DMS153 treated with DMSO at 0.1 percent for 48 hours (cell line): ENCODE measurements at regions not wholly inside any gene's neighbourhood (a gene's known extent, or its start where the extent isn't known, plus 50 kb on each side); places are given as distances from the start of the nearest gene placed in this dataset.

Experiments
- DNase-seq: peaks from one replicate; lab custom pipeline; 2025; ENCODE audit not compliant: unreplicated experiment; lab: John Stamatoyannopoulos, UW

- no peak for DNase-seq
Observed at GRCh38 chr3:14335774-14336748, 66.3 kb upstream of the SLC6A6 start.

- no peak for DNase-seq
Observed at GRCh38 chr3:14336749-14337598, 65.4 kb upstream of the SLC6A6 start.

GRCh38 chr3:14337828-14338227, 64.6 kb upstream of the SLC6A6 start:
- DNase-seq = no peak

GRCh38 chr3:14338242-14338641, 64.2 kb upstream of the SLC6A6 start:
- no peak for DNase-seq

GRCh38 chr3:14338898-14339458, 63.4 kb upstream of the SLC6A6 start:
- no peak for DNase-seq

- no peak for DNase-seq
Observed at GRCh38 chr3:14340960-14341708, 61.3 kb upstream of the SLC6A6 start.

- DNase-seq = no peak
Observed at GRCh38 chr3:14343338-14344112, 58.9 kb upstream of the SLC6A6 start.

GRCh38 chr3:14344351-14344750, 58.1 kb upstream of the SLC6A6 start:
- DNase-seq = no peak

GRCh38 chr3:14345496-14346150, 56.8 kb upstream of the SLC6A6 start:
- DNase-seq = no peak

GRCh38 chr3:14346191-14346590, 56.2 kb upstream of the SLC6A6 start:
- DNase-seq = no peak

- DNase-seq = no peak
Observed at GRCh38 chr3:14346642-14347041, 55.8 kb upstream of the SLC6A6 start.

- DNase-seq = no peak
Observed at GRCh38 chr3:14347110-14347509, 55.3 kb upstream of the SLC6A6 start.

GRCh38 chr3:14351617-14352001, 50.8 kb upstream of the SLC6A6 start:
- DNase-seq = no peak

GRCh38 chr3:14352002-14352627, 50.3 kb upstream of the SLC6A6 start:
- no peak for DNase-seq
